ENCODE measurements at regions not wholly inside any gene's neighbourhood (a gene's known extent, or its start where the extent isn't known, plus 50 kb on each side); places are given as distances from the start of the nearest gene placed in this dataset.
"Not testable (repeated sequence)": the region's sequence is repeated elsewhere in the genome, so short reads cannot be mapped to it uniquely, and the experiment has no call there.

DNA sequence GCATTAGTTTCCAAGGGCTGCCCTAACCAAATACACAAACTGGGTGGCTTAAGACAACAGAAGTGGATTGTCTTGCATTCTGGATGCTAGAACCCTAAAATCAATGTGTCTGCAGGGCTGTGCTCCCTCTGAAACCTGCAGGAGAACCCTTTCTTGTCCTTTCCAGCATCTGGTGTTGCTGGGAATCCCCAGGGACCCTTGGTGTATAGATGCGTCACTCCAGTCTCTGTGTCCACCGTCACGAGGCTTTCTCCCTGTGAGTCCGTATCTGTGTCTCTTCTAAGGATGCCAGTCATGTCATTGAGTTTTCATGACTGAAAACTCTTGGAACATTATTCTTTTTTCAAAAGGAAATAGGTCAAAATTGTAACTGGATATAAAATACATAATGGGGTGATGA is 142.9 kb downstream of the RNASET2 start:
- no peaks in the 10 kb centered on the region for H3K9me3 Mint-ChIP-seq
- DNase-seq: no peak
- no peaks in the 10 kb centered on the region for H3K27me3 Mint-ChIP-seq
- ChIA-PET POLR2A (no interaction called here), CTCF (no interaction called here)
- no peak overlapping the region for H3K4me3 Mint-ChIP-seq
- no peaks in the 10 kb centered on the region for H3K4me1 Mint-ChIP-seq
- no peaks in the 10 kb centered on the region for H3K36me3 Mint-ChIP-seq (ENCODE audit: low read depth)
- H3K27ac Mint-ChIP-seq: no peak overlapping the region

DNA sequence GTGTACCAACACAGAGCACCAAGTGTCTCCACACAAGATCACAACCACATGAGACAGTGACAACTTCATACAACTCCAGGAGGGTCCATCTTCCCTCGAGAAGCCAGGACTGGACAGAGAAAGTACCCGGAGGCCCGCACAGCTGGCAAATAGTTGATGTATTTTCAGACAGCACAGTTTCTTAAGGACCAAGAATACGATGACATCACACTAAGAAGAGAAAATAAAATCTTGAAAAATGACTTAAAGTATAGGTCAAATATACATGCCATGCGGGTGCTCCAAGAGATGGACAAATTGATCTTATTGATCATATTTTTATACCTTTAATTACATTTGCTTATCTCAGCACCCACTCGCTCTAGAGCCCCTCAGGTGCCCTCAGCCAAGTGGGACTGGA is 145.5 kb downstream of the RNASET2 start:
- no peak for DNase-seq
- Mint-ChIP-seq H3K27me3 (peaks cover 1% of the 10 kb centered on the region), H3K9me3 (peaks cover 14% of the 10 kb centered on the region), H3K4me1 (no peaks in the 10 kb centered on the region), H3K4me3 (no peak overlapping the region), H3K36me3 (ENCODE audit: low read depth) (peaks cover 3% of the 10 kb centered on the region), H3K27ac (no peak overlapping the region)
- CTCF ChIA-PET: no interaction called here
- POLR2A ChIA-PET: no interaction called here

DNA sequence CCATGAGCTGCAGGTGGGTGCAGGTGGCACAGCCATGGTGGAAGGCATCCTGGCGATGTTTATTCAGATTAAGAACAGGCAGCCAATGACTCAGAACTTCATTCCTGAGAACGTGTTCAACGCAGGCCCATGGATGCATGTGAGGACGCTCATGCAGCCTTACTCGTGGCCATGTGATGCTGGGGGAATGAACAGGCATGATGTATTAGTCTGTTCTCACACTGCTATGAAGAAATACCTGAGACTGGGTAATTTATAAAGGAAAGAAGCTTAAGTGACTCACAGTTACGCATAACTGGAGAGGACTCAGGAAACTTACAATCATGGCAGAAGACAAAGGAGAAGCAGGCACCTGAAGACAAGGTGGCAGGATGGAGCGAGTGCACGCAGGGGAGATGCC is 146.6 kb downstream of the RNASET2 start:
- POLR2A ChIA-PET: no interaction called here
- no peak overlapping the region for H3K27ac Mint-ChIP-seq
- H3K4me3 Mint-ChIP-seq: no peak overlapping the region
- peaks cover 5% of the 10 kb centered on the region for H3K36me3 Mint-ChIP-seq (ENCODE audit: low read depth)
- no peak for DNase-seq
- peaks cover 18% of the 10 kb centered on the region for H3K9me3 Mint-ChIP-seq
- peaks cover 2% of the 10 kb centered on the region for H3K27me3 Mint-ChIP-seq
- CTCF ChIA-PET: no interaction called here
- no peaks in the 10 kb centered on the region for H3K4me1 Mint-ChIP-seq

DNA sequence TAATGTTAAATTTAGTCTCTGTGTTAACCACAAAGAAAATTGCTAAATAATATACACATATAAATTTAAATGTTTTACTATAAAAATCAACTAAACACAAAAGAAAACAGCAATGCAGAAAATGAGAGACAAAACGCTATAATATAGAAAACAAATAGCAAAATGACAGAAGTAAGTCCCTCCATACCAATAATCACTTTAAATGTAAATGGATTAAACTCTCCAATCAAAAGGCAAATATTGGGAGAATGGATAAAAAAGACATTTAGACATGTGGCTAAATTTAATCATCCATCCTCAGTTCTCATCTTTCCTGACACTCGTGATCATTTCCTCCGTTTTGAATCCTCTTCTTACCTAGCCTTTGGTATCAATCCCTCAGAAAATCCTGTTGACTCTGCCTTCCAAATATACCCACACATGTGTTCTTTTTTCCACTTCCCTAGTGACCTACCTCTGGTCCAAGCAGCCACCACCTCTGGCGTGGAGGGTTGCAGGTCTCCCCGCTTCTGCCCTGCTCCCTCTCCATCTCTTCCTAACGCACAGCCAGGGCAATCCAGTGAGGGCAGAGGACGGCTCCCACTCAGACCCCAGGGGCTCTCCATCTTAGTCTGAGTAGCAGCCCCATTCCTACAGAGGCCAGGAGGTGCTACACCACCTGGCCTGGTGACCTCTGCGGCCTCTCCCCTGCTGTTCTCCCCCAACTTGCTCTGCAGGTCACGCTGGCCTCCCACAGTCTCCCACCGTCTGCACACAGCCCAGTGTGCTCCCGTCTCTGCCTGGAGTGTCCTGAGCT is 149.2 kb downstream of the RNASET2 start:
- CTCF ChIA-PET: no interaction called here
- H3K4me1 Mint-ChIP-seq: no peaks in the 10 kb centered on the region
- no peak overlapping the region for H3K4me3 Mint-ChIP-seq
- peaks cover 5% of the 10 kb centered on the region for H3K36me3 Mint-ChIP-seq (ENCODE audit: low read depth)
- POLR2A ChIA-PET: no interaction called here
- peaks cover 18% of the 10 kb centered on the region for H3K9me3 Mint-ChIP-seq
- peaks cover 2% of the 10 kb centered on the region for H3K27me3 Mint-ChIP-seq
- no peak for DNase-seq
- no peak overlapping the region for H3K27ac Mint-ChIP-seq

DNA sequence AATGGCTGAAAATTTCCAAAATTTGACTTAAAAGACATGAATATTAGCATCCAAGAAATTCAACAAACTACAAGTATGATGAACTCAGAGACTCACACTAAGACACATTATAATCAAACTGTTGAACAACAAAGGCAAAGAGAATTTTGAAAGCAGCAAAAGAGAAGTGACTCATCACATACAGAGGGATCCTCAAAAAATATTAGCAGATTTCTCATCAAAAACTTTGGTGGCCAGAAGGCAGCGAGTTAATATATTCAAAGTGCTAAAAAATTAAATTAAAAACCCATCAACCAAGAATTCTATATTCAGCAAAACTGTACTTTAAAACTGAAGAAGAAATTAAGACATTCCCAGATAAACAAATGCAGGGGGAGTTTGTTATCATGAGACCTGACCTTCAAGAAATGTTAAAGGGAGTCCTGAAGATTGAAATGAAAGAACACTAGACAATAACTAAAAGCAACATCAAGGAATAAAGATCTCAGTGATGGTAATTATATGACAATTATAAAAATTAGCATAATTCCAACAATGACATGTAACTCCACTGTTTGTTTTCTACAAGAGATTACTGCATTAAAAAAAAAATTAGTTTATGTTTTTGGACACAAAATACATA is 150.0 kb downstream of the RNASET2 start:
- H3K27me3 Mint-ChIP-seq: peaks cover 2% of the 10 kb centered on the region
- POLR2A ChIA-PET: no interaction called here
- H3K36me3 Mint-ChIP-seq (ENCODE audit: low read depth): peaks cover 5% of the 10 kb centered on the region
- H3K9me3 Mint-ChIP-seq: peaks cover 18% of the 10 kb centered on the region
- H3K4me3 Mint-ChIP-seq: no peak overlapping the region
- DNase-seq: no peak
- CTCF ChIA-PET: no interaction called here
- H3K4me1 Mint-ChIP-seq: no peaks in the 10 kb centered on the region
- H3K27ac Mint-ChIP-seq: no peak overlapping the region

DNA sequence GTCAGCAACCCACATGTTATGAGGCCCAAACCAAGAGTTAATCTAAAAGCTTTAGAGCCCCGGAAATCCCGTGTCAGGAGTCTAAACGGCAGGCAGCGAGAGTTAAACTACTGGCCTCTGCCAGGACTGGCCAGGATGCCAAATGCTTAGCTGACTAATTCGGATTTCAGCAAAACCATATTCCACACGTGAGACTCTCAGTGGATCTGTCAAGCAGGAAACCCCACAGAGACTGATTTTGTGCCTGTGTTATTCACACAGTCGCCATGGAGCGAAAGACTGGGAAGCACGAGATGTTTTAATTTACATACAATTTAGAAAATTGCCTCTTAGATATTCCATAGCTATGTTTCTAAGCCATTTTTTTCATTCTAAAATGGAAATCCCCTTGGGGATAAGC is 152.9 kb downstream of the RNASET2 start:
- DNase-seq: no peak
- peaks cover 2% of the 10 kb centered on the region for H3K27me3 Mint-ChIP-seq
- peaks cover 18% of the 10 kb centered on the region for H3K9me3 Mint-ChIP-seq
- peaks cover 5% of the 10 kb centered on the region for H3K36me3 Mint-ChIP-seq (ENCODE audit: low read depth)
- no peak overlapping the region for H3K4me3 Mint-ChIP-seq
- POLR2A ChIA-PET: no interaction called here
- no peak overlapping the region for H3K27ac Mint-ChIP-seq
- CTCF ChIA-PET: no interaction called here
- H3K4me1 Mint-ChIP-seq: no peaks in the 10 kb centered on the region

DNA sequence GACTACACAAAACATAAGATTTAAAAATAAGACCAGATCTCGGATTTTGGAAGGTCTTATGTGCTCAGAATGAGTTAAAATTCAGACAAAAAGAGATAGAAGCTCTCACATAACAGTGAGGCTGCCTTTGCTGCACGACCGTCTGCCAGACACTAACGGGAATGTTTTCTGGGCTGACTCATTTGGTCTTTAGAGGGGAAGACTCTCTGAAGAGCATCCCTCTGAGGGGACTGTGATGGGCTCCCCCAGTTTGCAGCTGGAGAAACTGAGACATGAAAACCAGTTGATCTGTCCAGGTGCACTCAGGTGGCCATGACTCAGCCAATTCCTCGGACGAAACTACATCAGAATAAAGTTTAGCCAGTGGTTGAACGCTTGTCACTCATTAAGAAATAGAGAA is 153.9 kb downstream of the RNASET2 start:
- CTCF ChIA-PET: no interaction called here
- Mint-ChIP-seq H3K9me3 (peaks cover 16% of the 10 kb centered on the region), H3K4me3 (no peak overlapping the region), H3K27ac (no peak overlapping the region), H3K36me3 (ENCODE audit: low read depth) (peaks cover 5% of the 10 kb centered on the region), H3K4me1 (no peaks in the 10 kb centered on the region), H3K27me3 (peaks cover 2% of the 10 kb centered on the region)
- DNase-seq: no peak
- POLR2A ChIA-PET: no interaction called here

DNA sequence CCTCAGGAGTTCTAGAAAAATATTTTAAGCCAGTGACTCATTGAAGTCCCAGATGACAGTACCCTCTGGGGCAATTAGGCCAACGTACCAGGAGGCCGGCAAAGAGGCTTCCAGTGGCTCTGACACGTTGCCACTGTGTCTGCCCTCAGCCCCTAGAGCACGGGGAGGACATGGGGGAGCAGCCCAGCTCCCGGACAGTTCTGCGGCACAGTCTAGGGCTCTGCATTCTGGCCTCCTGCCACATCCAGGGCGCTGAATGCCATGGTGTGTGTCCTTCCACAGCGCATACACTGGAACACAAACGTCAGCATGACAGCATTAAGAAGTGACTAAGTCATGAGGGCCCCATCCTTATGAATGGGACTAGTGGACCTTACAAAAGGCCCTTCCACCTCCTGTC is 156.2 kb downstream of the RNASET2 start:
- Mint-ChIP-seq H3K27me3 (no peaks in the 10 kb centered on the region), H3K4me1 (no peaks in the 10 kb centered on the region), H3K27ac (no peak overlapping the region), H3K9me3 (no peaks in the 10 kb centered on the region), H3K4me3 (no peak overlapping the region), H3K36me3 (ENCODE audit: low read depth) (no peaks in the 10 kb centered on the region)
- no peak for DNase-seq
- POLR2A ChIA-PET: no interaction called here
- CTCF ChIA-PET: no interaction called here

DNA sequence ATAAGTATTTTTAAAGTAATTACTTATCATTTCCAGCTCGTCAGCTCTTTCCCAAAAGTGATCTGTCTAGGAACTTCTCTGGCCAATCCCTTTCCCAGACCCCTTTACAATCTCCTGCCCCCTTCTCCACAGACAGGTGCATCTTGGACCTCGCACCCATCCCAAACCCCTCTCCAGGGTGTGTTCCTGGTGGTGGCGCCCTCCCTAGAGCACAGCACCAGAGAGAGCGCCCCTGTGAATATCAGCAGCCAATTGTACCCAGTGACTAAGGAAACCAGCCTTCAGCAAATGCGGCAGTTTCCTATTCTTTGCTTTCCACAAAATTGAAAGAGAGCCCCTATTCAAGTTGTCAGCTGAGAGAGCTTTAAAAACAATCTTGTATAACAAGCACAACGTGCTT is 157.7 kb downstream of the RNASET2 start:
- Mint-ChIP-seq H3K27me3 (no peaks in the 10 kb centered on the region), H3K4me3 (no peak overlapping the region), H3K36me3 (ENCODE audit: low read depth) (no peaks in the 10 kb centered on the region), H3K4me1 (no peaks in the 10 kb centered on the region), H3K27ac (no peak overlapping the region), H3K9me3 (no peaks in the 10 kb centered on the region)
- no peak for DNase-seq
- POLR2A ChIA-PET: no interaction called here
- CTCF ChIA-PET: no interaction called here

DNA sequence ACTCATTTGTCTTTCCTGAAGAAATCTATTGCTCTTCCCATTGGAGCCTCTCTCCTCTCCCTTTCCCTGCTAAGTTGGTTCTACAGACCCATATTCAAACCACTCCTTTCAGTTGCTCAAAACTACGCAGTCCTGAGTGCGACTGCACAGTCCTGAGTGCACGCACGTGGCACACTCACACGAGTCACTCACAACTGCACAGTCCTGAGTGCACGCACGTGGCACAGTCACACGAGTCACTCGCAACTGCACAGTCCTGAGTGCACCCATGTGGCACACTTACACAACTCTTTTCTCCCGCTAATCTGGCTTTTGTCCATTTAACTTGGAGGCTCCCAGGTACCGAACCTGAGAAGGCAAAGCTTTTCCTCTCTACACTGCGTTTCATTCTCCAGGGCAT is 159.7 kb downstream of the RNASET2 start:
- no peak for DNase-seq
- H3K36me3 Mint-ChIP-seq (ENCODE audit: low read depth): no peaks in the 10 kb centered on the region
- no peak overlapping the region for H3K27ac Mint-ChIP-seq
- POLR2A ChIA-PET: no interaction called here
- H3K4me1 Mint-ChIP-seq: no peaks in the 10 kb centered on the region
- no peaks in the 10 kb centered on the region for H3K9me3 Mint-ChIP-seq
- H3K4me3 Mint-ChIP-seq: no peak overlapping the region
- CTCF ChIA-PET: interaction anchor here (0.6 kb wide), 1 partner anchor 1040 kb away, joined by 3 read pairs; no protein-coding TSS in a partner anchor
- no peaks in the 10 kb centered on the region for H3K27me3 Mint-ChIP-seq

DNA sequence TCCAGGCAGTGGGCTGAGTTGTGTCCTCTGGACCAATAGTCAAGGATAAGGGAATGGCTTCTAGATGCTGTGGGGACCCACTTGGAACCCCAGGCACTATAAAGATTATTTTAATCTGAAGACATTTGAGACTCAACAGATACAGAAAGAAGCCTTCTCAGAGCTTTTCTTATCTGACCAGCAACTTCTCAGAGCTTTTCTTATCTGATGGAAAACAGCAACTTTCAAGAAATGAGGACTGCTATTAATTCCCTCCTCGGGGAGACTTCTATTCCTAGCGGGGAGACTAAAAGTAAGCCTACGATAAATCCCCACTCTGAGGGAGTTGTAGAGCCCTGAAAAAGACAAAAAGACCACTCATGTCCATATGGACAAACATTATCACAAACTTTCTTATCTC is 160.5 kb downstream of the RNASET2 start:
- DNase-seq: no peak
- POLR2A ChIA-PET: no interaction called here
- Mint-ChIP-seq H3K4me3 (no peak overlapping the region), H3K9me3 (no peaks in the 10 kb centered on the region), H3K36me3 (ENCODE audit: low read depth) (no peaks in the 10 kb centered on the region), H3K27ac (no peak overlapping the region), H3K27me3 (peaks cover 5% of the 10 kb centered on the region), H3K4me1 (no peaks in the 10 kb centered on the region)
- CTCF ChIA-PET: no interaction called here

DNA sequence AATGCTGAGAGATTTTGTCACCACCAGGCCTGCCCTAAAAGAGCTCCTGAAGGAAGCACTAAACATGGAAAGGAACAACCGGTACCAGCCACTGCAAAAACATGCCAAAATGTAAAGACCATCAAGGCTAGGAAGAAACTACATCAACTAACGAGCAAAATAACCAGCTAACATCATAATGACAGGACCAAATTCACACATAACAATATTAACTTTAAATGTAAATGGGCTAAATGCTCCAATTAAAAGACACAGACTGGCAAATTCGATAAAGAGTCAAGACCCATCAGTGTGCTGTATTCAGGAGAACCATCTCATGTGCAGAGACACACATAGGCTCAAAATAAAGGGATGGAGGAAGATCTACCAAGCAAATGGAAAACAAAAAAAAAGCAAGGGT is 163.8 kb upstream of the RPS6KA2 start:
- CTCF ChIA-PET; H3K4me3 Mint-ChIP-seq; DNase-seq; H3K36me3 Mint-ChIP-seq (ENCODE audit: low read depth); H3K27me3 Mint-ChIP-seq; H3K27ac Mint-ChIP-seq; POLR2A ChIA-PET; H3K9me3 Mint-ChIP-seq; H3K4me1 Mint-ChIP-seq: not testable (repeated sequence)

DNA sequence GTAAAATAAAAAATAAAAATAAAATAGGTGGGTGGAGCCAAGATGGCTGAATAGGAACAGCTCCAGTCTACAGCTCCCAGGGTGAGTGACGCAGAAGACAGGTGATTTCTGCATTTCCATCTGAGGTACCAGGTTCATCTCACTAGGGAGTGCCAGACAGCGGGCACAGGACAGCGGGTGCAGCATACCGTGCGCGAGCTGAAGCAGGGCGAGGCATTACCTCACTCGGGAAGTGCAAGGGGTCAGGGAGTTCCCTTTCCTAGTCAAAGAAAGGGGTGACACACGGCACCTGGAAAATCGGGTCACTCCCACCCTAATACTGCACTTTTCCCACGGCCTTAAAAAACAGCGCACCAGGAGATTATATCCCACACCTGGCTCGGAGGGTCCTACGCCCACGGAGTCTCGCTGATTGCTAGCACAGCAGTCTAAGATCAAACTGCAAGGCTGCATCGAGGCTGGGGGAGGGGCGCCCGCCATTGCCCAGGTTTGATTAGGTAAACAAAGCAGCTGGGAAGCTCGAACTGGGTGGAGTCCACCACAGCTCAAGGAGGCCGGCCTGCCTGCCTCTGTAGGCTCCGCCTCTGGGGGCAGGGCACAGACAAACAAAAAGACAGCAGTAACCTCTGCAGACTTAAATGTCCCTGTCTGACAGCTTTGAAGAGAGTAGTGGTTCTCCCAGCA is 161.9 kb upstream of the RPS6KA2 start:
- DNase-seq; H3K4me1 Mint-ChIP-seq; H3K27me3 Mint-ChIP-seq; H3K9me3 Mint-ChIP-seq; H3K27ac Mint-ChIP-seq; H3K36me3 Mint-ChIP-seq (ENCODE audit: low read depth); H3K4me3 Mint-ChIP-seq; POLR2A ChIA-PET; CTCF ChIA-PET: not testable (repeated sequence)

Data from activated CD4-positive, alpha-beta T cell treated with anti-CD3 and anti-CD28 coated beads, Interleukin-2, amount 10 ng/mL, durations not matched to agents 7 days and 5 days (primary cell).